HepG2 (cell line): ENCODE measurements at regions not wholly inside any gene's neighbourhood (a gene's known extent, or its start where the extent isn't known, plus 50 kb on each side); places are given as distances from the start of the nearest gene placed in this dataset.

Experiments
- ATAC-seq: fragments of 200-7000 bp; cut with Tn5 transposase; 3 replicates; pipeline ENCODE4 v1.9.1; 2020; ENCODE audit warnings: mild to moderate bottlenecking, moderate library complexity
- BruUV-seq: library from RNA; stranded (reverse); fragments of 400-500 nt; replicated peaks from 2 replicates; lab custom pipeline; 2021; lab: Mats Ljungman, UMichigan
- CTCF ChIA-PET: fragments of 300-600 bp; formaldehyde crosslinking; extraction: SDS; loops from one replicate; lab custom pipeline; 2021; ENCODE audit warnings: low total read pairs, inconsistent platforms, low intra/inter-chr PET ratio; lab: Yijun Ruan, JAX
- POLR2A ChIA-PET: fragments of 350-600 bp; sonication (Branson Sonifier 250); formaldehyde crosslinking; loops from one replicate; lab custom pipeline; 2020; ENCODE audit warnings: antibody characterized with exemption, inconsistent platforms; lab: Yijun Ruan, JAX
- DNase-seq: peaks from one replicate; pipeline ENCODE4 v3.0.0-alpha.2; 2015; ENCODE audit warnings: low spot score
- FAIRE-seq: peaks from 3 replicates; lab custom pipeline; 2011; peaks lifted over from hg19 to GRCh38; lab: Jason Lieb, UNC
- H2AFZ ChIP-seq: one replicate; pipeline ENCODE4 v1.6.1; 2011; ENCODE audit warnings: low read length, inconsistent platforms
- H3K27ac ChIP-seq: fragments of 300-600 bp; 3 replicates; pipeline ENCODE4 v1.8.0; 2011; ENCODE audit warnings: mixed run types, mild to moderate bottlenecking, mixed read lengths, low read length, inconsistent platforms; ENCODE audit not compliant: insufficient read depth; ENCODE audit errors: extremely low read length
- H3K27me3 ChIP-seq, 2 experiments: fragments of 200-600 bp in 1 of 2; 2 replicates in 1 of 2; 3 replicates in 1 of 2; pipeline versions ENCODE4 v1.6.0 to v1.8.0; 2011; ENCODE audit warnings: low read length in 2 of 2, mild to moderate bottlenecking in 2 of 2, moderate library complexity in 2 of 2, inconsistent platforms in 1 of 2; ENCODE audit not compliant: insufficient read depth in 2 of 2, control insufficient read depth in 1 of 2
- H3K36me3 ChIP-seq, 2 experiments: fragments of 200-600 bp in 1 of 2; replicated peaks in 1 of 2; 2 replicates in 1 of 2; 3 replicates in 1 of 2; pipeline versions ENCODE4 v1.5.1 to v1.8.0; 2011; ENCODE audit warnings: low read length in 2 of 2, inconsistent platforms in 1 of 2; ENCODE audit not compliant: insufficient read depth in 2 of 2, control insufficient read depth in 1 of 2
- H3K4me1 ChIP-seq: 2 replicates; pipeline ENCODE4 v1.5.1; 2012; ENCODE audit warnings: low read length, inconsistent platforms; ENCODE audit not compliant: insufficient read depth
- H3K4me2 ChIP-seq: 2 replicates; pipeline ENCODE4 v1.6.0; 2011; ENCODE audit warnings: low read depth, low read length, inconsistent platforms
- H3K4me3 ChIP-seq, 3 experiments: fragments of 200-600 bp in 1 of 3; sonication (generic), shearing (Covaris generic) in 1 of 3; replicated peaks in 1 of 3; 2 replicates each; pipeline ENCODE4 v1.5.1; 2011 to 2016; ENCODE audit warnings: low read length in 3 of 3, inconsistent platforms in 2 of 3, low read depth in 2 of 3, mild to moderate bottlenecking in 2 of 3, control low read depth in 1 of 3, mixed read lengths in 1 of 3; ENCODE audit not compliant: insufficient read depth in 1 of 3
- H3K79me2 ChIP-seq: one replicate; pipeline ENCODE4 v1.6.1; 2011; ENCODE audit warnings: low read length, inconsistent platforms; ENCODE audit not compliant: insufficient read depth
- H3K9ac ChIP-seq: 2 replicates; pipeline ENCODE4 v1.6.0; 2011; ENCODE audit warnings: mild to moderate bottlenecking, low read depth, low read length, inconsistent platforms; ENCODE audit not compliant: insufficient read depth
- H3K9me3 ChIP-seq: 2 replicates; pipeline ENCODE4 v1.5.1; 2012; ENCODE audit warnings: mild to moderate bottlenecking, low read length
- H4K20me1 ChIP-seq: 2 replicates; pipeline ENCODE4 v1.6.0; 2011; ENCODE audit warnings: inconsistent platforms, mild to moderate bottlenecking, low read length, moderate library complexity; ENCODE audit not compliant: insufficient read depth
- CBX1 ChIP-seq: IDR thresholded peaks from one replicate; pipeline ENCODE4 v1.6.1; 2016; ENCODE audit warnings: antibody characterized with exemption, low read depth
- FOXP1 ChIP-seq, 2 experiments: fragments of 450-650 bp in 1 of 2; IDR thresholded peaks; 2 replicates each; pipeline ENCODE4 v1.6.1; 2017 to 2018; ENCODE audit warnings: antibody characterized with exemption in 1 of 2
- MTF1 ChIP-seq: sonication (generic); formaldehyde crosslinking; IDR thresholded peaks from 2 replicates; pipeline ENCODE4 v1.5.0; 2020; ENCODE audit warnings: missing genetic modification reagents
- PAWR ChIP-seq: sonication (generic); formaldehyde crosslinking; IDR thresholded peaks from 2 replicates; pipeline ENCODE4 v1.4.0; 2020; ENCODE audit warnings: missing genetic modification reagents, mild to moderate bottlenecking, borderline replicate concordance
- ZNF841 ChIP-seq: sonication (generic); formaldehyde crosslinking; IDR thresholded peaks from 2 replicates; pipeline ENCODE4 v1.8.1; 2023; ENCODE audit warnings: missing genetic modification reagents, borderline replicate concordance
- ZSCAN12 ChIP-seq: sonication (generic); formaldehyde crosslinking; IDR thresholded peaks from 2 replicates; pipeline ENCODE4 v1.9.0; 2021; ENCODE audit warnings: mild to moderate bottlenecking, missing genetic modification reagents
- ZSCAN21 ChIP-seq: sonication (generic); formaldehyde crosslinking; IDR thresholded peaks from 2 replicates; pipeline ENCODE4 v1.8.0; 2022; ENCODE audit warnings: mild to moderate bottlenecking, missing genetic modification reagents, moderate library complexity, borderline replicate concordance
- WGBS: methylation state at CpG from one replicate; pipeline ENCODE4 v1.1.6; 2017; ENCODE audit warnings: low lambda C conversion rate; 5-methylcytosine and 5-hydroxymethylcytosine counted together
- in situ Hi-C: cut with HindIII; loops from 2 replicates; pipeline ENCODE4 v1.10.0; 2017; ENCODE audit warnings: low pct_unique_long_range_greater_than_20kb; ENCODE audit not compliant: extremely low pct_ligation_motif_present
- intact Hi-C: fragments of 100-400 bp; cut with micrococcal nuclease; formaldehyde crosslinking; loops from one replicate; pipeline ENCODE4 v1.10.0; 2022; ENCODE audit not compliant: unreplicated experiment

GRCh38 chr20:56761393-56761792 lies 132.3 kb downstream of the TFAP2C start (continued):
- TF ChIP-seq ZSCAN21 (CRISPR knock-in tag), result no peak
- TF ChIP-seq ZNF841, result no peak
- TF ChIP-seq FOXP1 (IDR thresholded peaks at IDR 0.05), result peak; percentile 67
- TF ChIP-seq FOXP1 (CRISPR knock-in tag; IDR thresholded peaks at IDR 0.05), result no peak

- Histone ChIP-seq H3K9me3 (no peaks in the 10 kb centered on the region), H3K4me3 (no peak overlapping the region), H3K4me1 (no peaks in the 10 kb centered on the region), H3K36me3 (no peaks in the 10 kb centered on the region), H3K27ac (no peak overlapping the region), H2AFZ (no peak overlapping the region), H4K20me1 (no peaks in the 10 kb centered on the region), H3K4me2 (no peak overlapping the region), H3K9ac (no peak overlapping the region), H3K27me3 (peaks cover 0 to 17% of the 10 kb centered on the region in 2 experiments; a peak in 2 of 5 replicates), H3K79me2 (no peaks in the 10 kb centered on the region)
- intact Hi-C loops, result no loop called here
- in situ Hi-C loops, result no loop called here
- POLR2A ChIA-PET, result no interaction called here
- TF ChIP-seq PAWR, result no peak
- no peak for FAIRE-seq
- no TSS peak for BruUV-seq
- ATAC-seq, result no peak
- no peak for DNase-seq
- 6% methylated on average over 4 of the region's 4 CpGs for WGBS
- CTCF ChIA-PET, result no interaction called here
Measured at GRCh38 chr20:56762401-56762800, 133.3 kb downstream of the TFAP2C start.

GRCh38 chr20:56762829-56763228 lies 133.7 kb downstream of the TFAP2C start:
- BruUV-seq, result no TSS peak
- Histone ChIP-seq H3K27me3 (peaks cover 0 to 17% of the 10 kb centered on the region in 2 experiments; a peak in 2 of 5 replicates), H3K36me3 (no peaks in the 10 kb centered on the region), H3K79me2 (no peaks in the 10 kb centered on the region), H3K4me3 (no peak overlapping the region), H3K9ac (no peak overlapping the region), H3K4me1 (no peaks in the 10 kb centered on the region), H3K27ac (no peak overlapping the region), H4K20me1 (no peaks in the 10 kb centered on the region), H3K9me3 (no peaks in the 10 kb centered on the region), H2AFZ (no peak overlapping the region), H3K4me2 (no peak overlapping the region)
- DNase-seq (no peak), ATAC-seq (no peak), FAIRE-seq (no peak)
- in situ Hi-C loops, result no loop called here
- TF ChIP-seq CBX1 (no peak), ZSCAN12 (CRISPR knock-in tag) (no peak), MTF1 (CRISPR knock-in tag) (no peak)
- 5% methylated on average over 8 of the region's 8 CpGs for WGBS
- POLR2A ChIA-PET, result no interaction called here
- intact Hi-C loops, result no loop called here
- CTCF ChIA-PET, result no interaction called here
